ENCODE measurements at regions not wholly inside any gene's neighbourhood (a gene's known extent, or its start where the extent isn't known, plus 50 kb on each side); places are given as distances from the start of the nearest gene placed in this dataset.
A peak's percentile ranks its signal among the peaks of the same experiment; 100 is the strongest.

GRCh38 chr17:77737442-77738265 is 220.8 kb upstream of the TNRC6C start:
- peak; percentile 89 for DNase-seq

DNA sequence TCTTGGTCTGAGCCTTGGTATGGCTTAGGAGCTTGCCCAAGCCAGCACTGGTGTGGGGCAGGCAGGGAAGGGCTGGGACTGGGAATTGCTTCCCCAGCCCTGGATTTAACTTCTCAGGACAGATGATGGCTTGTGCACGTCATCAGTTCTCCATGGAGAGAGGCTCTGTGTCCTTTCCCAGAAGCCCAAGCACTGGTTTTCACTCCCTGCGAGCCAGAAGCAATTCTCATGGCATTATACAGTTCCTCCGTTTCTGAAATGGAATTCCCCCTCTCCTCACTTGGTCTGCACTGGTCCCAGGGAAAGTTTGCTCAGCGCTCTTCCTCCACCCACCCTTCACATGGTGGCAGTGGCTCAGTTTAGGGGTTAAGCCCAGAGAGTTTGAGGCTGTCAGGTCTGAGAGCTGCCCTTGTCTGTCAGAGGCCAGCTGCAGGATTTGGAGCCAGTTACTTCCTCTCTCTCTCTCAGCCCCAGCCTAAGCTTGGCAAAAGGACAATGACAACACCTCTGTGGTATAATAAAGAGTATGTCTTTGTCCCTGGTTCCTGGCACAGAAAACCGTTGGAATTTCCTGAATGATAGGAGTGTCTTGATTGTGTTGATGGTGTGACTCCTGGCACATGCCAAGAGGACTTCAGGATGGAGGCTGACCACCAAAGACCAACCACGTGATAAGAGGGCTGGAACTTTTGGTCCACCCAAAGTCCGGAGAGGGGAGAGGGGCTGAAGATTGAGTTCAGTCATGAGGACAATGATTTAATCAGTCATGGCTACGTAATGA is 219.6 kb upstream of the TNRC6C start:
- DNase-seq: no peak

- DNase-seq: no peak
Observed at GRCh38 chr17:77740481-77740880, 218.0 kb upstream of the TNRC6C start.

DNA sequence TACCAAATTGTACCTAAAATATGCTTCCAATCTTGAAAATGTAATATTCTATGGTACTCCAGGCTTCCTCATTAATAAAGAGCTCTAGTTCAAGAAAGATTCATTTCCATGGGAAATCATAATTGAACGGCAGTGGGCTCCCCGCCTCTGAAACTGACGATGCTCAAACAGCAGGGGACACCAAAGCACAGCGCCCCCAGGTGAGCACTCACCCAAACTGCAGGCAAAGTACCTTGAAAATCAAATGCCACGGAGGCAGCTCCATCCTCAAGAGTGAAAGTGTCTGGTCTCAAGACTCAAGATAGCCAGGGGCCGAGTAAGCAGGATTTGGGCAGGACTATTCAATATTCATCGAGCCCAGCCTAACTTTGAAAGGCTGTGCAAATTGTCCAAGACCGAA is 217.4 kb upstream of the TNRC6C start:
- DNase-seq: no peak

DNA sequence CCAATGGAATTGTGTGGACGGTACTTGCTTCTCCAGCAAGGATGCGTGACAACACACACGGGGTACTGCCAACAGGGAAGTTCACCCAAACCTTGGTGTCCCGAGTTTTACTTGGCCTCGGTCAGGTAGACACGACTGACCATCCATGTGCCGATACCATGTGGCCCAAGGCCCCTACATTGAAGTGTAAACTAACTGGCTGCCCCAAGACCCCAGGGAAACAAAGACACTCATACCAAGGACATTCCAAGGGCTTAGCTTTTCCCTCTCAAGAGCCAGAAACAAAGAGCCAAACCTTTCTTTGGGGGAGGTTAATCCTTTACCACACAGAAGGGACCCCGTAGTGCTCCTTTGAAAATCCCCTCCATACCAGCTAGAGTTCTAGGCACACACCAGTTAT is 215.9 kb upstream of the TNRC6C start:
- no peak for DNase-seq

DNA sequence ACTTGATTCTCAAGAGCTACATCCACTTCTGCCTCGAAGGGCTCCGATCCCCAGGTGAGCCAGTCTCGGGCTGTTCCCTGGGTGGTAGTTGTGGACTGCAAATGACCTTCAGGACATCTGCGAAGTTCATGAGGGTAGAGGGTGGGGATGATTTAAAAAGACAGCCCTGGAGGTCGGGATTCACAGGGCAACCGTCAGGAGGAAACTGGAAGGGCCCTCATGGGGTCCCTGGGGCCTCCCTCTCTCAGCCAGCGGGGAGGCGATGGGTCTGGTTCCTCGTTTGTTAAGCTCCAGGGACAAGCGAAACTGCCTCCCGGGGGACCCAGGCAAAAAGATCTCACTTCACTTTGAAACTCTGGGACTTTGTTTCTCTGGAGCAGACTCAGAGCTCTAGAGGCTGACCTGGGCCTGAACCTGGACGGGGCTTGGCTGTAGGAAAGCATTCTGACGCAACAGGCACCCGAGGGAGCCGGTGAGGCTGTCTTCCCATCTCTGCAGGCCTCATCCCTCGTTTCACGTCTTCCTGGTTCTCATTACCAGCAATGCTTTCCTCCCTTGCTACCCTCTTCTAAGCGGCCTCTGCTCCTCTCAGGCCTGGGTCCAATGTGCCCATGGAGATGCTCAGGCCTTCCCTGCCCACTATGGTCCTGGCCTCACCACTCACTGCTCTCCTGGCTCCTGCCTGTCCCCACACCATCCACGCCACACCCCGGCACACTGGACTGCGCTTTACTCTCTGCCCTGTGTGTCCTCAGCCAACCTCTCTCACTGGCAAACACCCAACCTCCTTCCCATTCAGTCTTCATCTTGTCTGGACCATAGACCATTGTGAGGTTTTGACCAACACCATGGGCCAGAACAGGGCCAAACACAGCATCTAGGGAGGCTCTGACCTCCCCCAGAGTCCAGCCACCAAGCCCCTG is 214.2 kb upstream of the TNRC6C start:
- DNase-seq: no peak

GRCh38 chr17:77745702-77746101 is 212.8 kb upstream of the TNRC6C start:
- no peak for DNase-seq

GRCh38 chr17:77746393-77746792 is 212.1 kb upstream of the TNRC6C start:
- no peak for DNase-seq

DNA sequence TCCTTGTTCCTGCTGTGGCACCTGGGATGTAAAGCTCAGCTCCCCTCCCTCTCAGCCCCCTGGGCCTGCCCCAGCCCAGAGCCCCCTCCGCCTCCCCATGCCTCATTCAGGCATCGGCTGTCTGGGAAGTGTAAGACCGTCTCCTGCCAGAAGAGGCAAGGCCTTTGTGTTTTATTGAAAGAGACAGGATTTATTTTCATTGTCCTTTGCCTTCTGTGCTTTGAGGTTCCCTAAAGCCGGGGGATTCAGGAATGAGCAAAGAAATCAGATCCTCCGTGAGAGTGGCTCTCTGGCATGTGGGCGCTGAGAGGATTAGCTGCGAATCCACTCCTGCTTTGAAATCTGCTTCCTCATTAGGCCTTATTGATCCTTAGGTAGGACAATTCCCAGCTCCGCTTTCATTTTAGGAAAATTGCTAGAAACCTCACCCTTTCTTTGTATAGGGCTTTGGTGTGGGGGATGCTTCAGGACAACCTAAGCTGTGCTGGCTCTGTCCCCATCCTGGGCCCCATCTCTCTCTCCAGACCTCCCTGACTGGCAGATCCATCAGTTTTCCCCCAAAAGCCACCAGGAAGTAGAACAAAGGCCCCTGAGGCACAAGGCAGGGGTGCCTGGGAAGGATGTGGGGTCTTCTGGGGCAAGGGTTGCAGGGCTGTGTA is 211.5 kb upstream of the TNRC6C start:
- DNase-seq: no peak

DNA sequence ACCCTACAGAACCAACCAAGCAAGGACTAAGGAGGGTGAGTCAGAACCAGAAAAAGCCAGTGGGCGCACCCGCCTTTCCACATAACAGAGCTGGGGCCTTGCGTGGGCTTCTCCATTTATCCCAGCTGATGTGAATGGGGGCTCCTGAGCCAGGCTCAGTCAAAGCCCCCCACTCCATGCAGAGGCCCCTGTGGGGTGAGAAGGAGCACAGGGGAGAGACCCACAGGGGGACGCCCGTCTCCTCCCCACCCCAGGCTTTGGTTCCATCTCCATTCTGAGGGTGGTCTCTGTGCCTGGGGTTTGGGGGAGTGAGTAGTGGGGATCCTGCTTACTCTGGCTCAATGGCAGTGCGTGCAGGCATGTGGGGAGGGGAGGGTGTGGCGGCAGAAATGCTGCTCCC is 210.1 kb upstream of the TNRC6C start:
- no peak for DNase-seq

- DNase-seq: no peak
Observed at GRCh38 chr17:77749321-77749751, 209.2 kb upstream of the TNRC6C start.

DNA sequence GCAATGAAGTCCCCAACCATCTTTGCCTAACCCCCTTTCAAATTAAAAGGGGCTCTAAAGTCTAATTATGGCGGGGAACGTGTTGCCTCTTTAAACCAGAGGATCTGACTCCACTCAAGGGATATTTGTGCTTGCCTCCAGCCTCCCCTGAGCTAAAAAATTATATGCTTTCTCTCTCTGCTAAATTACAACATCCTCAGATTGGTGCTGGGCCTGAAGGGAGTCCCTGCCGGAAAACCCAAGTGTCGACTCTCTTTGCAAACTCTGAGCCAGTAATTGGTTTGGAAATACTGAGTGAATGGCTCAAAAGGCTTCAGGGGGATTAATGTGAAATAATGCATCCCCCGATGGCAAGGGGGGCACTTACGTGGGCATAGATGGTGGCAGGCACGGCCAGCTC is 208.5 kb upstream of the TNRC6C start:
- DNase-seq: no peak

DNA sequence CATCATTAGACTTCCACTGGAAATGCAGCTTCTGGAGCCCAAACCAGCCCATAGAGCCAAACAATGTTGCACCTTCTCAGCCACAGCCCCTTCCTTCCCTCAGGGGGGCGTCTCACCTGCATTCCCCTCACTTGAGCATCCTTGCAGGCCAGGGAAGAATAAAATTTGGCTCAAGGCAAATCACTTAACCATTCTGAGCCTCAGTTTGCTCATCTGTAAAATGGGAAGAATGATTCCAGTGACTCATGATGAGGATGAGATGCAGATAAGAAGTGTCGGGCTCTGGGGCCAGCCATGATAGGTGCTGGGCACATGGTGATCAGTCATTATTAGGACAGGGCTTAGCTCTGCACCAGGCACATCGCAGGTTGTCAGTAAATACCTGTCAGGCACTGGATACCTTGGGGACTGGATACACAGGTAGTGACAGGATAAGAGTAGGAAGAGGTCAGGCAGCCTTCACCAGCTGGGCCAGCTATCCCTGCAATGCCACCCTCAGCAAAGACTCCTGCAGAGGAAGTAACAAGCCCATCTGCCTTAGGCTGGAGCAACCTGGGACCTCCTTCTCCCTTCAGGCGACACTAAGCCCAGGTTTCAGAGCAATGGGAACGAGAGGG is 208.0 kb upstream of the TNRC6C start:
- DNase-seq: no peak

- no peak for DNase-seq
Observed at GRCh38 chr17:77753246-77753645, 205.3 kb upstream of the TNRC6C start.

DNA sequence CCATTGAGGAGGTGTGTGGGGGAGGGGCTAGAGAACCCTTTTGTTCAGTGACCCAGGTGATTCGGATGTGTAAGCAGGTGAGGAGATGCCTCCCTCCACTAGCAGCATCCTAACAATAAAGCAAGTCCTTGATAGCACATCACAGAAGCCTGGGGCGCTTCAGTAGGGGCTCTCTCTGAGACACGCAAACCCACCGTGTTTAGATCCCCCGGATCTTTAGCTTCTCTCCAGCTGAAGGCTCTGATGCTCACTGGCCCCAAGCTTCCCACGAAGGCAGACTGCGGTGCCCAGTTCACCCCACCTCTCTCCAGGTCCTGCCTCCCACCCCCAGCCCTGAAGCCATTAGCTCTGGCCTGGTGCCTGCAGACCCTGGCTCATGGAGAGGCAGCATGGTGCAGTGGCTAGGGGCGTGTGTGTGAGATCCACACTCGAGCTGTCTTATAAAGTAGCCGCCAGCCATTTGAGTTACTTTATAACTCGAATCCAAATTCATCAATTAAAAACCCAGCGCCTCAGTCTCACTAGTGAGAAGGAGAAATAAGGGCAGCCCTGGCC is 204.7 kb upstream of the TNRC6C start:
- DNase-seq: no peak

DNA sequence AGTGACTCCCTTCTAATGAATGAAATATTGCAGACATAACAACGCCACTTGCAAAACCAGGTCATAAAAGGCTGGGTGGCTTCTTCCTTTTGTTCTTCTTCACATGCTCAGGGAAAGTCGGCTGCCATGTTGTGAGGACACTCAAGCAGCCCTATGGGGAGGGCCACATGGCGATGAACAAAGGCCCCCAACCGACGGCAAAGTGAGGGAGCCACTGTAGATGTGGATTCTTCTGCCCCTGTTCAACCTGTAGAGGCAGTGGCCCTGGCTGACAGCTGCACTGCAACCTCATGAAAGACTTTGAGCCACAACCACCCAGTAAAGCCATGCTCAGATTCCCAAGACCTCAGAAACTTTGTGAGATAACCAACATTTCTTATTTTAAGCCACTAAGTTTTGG is 203.5 kb upstream of the TNRC6C start:
- DNase-seq: no peak

- no peak for DNase-seq
Observed at GRCh38 chr17:77755410-77755963, 203.0 kb upstream of the TNRC6C start.

- no peak for DNase-seq
Observed at GRCh38 chr17:77756028-77756427, 202.5 kb upstream of the TNRC6C start.

- DNase-seq: no peak
Observed at GRCh38 chr17:77756846-77757560, 201.5 kb upstream of the TNRC6C start.

GRCh38 chr17:77757561-77757898 is 201.0 kb upstream of the TNRC6C start:
- no peak for DNase-seq

- DNase-seq: no peak
Observed at GRCh38 chr17:77763023-77763422, 195.5 kb upstream of the TNRC6C start.

Data from DMS79 (cell line).